ENCODE measurements at regions not wholly inside any gene's neighbourhood (a gene's known extent, or its start where the extent isn't known, plus 50 kb on each side); places are given as distances from the start of the nearest gene placed in this dataset.

DNA sequence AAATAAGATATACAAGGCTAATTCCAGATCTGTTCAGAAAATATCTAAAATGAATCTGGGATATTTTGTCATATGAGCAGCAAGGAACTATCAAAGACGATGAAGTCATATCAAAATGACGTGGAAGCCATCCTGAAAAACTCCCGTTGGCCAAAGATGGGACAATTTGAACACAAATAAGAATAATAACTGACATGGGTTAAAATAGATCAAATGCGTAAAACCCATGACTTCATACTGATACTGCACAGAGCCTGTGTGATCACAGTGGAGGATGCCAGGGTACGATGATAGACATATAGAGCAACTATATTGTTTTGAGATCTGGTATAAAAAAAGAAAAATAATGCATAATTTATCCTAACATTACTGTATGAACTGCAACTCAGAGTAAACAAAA is 51.0 kb upstream of the PIP5K1B start:
- TF ChIP-seq POLR2AphosphoS5 (IDR thresholded peaks at IDR 0.05; ENCODE audit: borderline replicate concordance, low read depth, low read length) (no peak), EZH2 (IDR thresholded peaks at IDR 0.05) (no peak), FOXP2 (optimal IDR thresholded peaks at IDR 0.05; ENCODE audit: control extremely low read depth, extremely low read length, insufficient read depth) (no peak)
